T-helper 1 cell (primary cell): ENCODE measurements at regions not wholly inside any gene's neighbourhood (a gene's known extent, or its start where the extent isn't known, plus 50 kb on each side); places are given as distances from the start of the nearest gene placed in this dataset.

ENCODE experiments used
- DNase-seq, 5 donors: peaks; one replicate each; pipeline ENCODE4 v3.0.0-alpha.2; 2012 to 2020

GRCh38 chr7:32428546-32428945, 61.6 kb downstream of the LSM5 start:
- DNase-seq: no peak

- peak in 4 of 5 donors; percentile 17 to 54 (median 40) for DNase-seq
Measured at GRCh38 chr7:32427769-32428291, 62.4 kb downstream of the LSM5 start.

GRCh38 chr7:32416846-32417245, 73.3 kb downstream of the LSM5 start:
- no peak for DNase-seq

- no peak for DNase-seq
Measured at GRCh38 chr7:32415936-32416335, 74.2 kb downstream of the LSM5 start.

GRCh38 chr7:32415519-32415918, 74.7 kb downstream of the LSM5 start:
- no peak for DNase-seq

GRCh38 chr7:32412471-32412870, 77.7 kb downstream of the LSM5 start:
- no peak for DNase-seq

GRCh38 chr7:32410545-32410944, 79.6 kb downstream of the LSM5 start:
- DNase-seq: no peak

GRCh38 chr7:32406386-32406785, 83.8 kb downstream of the LSM5 start:
- no peak for DNase-seq

GRCh38 chr7:32403463-32404229, 86.5 kb downstream of the LSM5 start:
- no peak for DNase-seq

GRCh38 chr7:32400676-32401075, 89.5 kb downstream of the LSM5 start:
- no peak for DNase-seq

GRCh38 chr7:32399311-32399710, 90.9 kb downstream of the LSM5 start:
- DNase-seq: no peak

- DNase-seq: no peak
Measured at GRCh38 chr7:32395168-32395567, 95.0 kb downstream of the LSM5 start.

GRCh38 chr7:32393861-32394260, 96.3 kb downstream of the LSM5 start:
- DNase-seq: no peak

- DNase-seq: no peak
Measured at GRCh38 chr7:32390210-32390609, 100.0 kb downstream of the LSM5 start.

GRCh38 chr7:32385316-32385956, 104.7 kb downstream of the LSM5 start:
- DNase-seq: no peak

GRCh38 chr7:32381024-32381601, 109.1 kb downstream of the LSM5 start:
- DNase-seq: no peak

- no peak for DNase-seq
Measured at GRCh38 chr7:32379510-32380112, 110.6 kb downstream of the LSM5 start.

- DNase-seq: no peak
Measured at GRCh38 chr7:32378988-32379387, 111.2 kb downstream of the LSM5 start.

GRCh38 chr7:32364581-32364980, 125.6 kb downstream of the LSM5 start:
- DNase-seq: no peak

GRCh38 chr7:32360127-32360526, 130.1 kb downstream of the LSM5 start:
- no peak for DNase-seq

- DNase-seq: no peak
Measured at GRCh38 chr7:32357535-32358277, 132.5 kb downstream of the LSM5 start.

GRCh38 chr7:32347244-32347828, 142.8 kb downstream of the LSM5 start:
- peak in 1 of 5 donors; percentile 1 for DNase-seq
